ENCODE measurements at regions not wholly inside any gene's neighbourhood (a gene's known extent, or its start where the extent isn't known, plus 50 kb on each side); places are given as distances from the start of the nearest gene placed in this dataset.
"Not testable (repeated sequence)": the region's sequence is repeated elsewhere in the genome, so short reads cannot be mapped to it uniquely, and the experiment has no call there.

GRCh38 chr2:61671561-61672315 is 133.6 kb upstream of the XPO1 start:
- no peak for DNase-seq

- DNase-seq = no peak
These were observed 132.7 kb upstream of the XPO1 start for GRCh38 chr2:61670591-61671501.

DNA sequence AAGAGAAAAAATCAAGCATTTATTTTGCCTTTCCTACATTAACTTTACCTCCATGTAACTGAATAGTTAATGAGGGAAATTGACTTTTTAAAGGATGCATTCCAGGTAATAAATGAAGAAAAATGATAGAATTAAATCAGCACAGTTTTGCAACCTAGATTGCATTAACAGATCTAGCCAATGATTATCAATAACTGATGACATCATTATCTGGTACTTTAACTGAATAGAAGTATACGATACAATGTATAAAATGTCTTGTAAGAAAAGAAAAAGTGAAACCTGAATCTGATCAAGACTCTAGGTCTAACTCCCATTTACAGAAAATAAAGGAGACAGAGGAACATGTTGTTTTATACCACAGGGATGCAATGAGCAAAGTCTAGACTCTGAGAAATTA is 126.0 kb upstream of the XPO1 start:
- DNase-seq = no peak

DNA sequence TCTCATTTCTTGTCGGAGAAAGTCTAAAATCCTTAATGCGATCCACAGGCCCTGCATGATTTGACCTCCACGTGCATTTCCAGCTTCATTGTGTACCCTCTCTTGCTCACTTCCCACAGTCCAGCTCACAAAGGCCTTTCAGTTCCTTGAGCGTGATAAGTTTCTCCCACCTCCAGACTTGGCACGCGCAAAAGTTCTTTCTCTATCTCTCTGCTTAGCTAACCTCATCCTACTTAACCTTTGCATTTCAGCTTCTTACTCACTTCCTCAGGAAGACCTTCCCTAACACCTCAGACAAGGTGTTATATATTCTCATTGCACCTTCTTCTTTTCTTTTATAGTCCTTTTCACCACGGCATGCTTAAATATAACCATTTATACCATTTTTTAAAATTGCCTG is 124.8 kb upstream of the XPO1 start:
- no peak for DNase-seq

DNA sequence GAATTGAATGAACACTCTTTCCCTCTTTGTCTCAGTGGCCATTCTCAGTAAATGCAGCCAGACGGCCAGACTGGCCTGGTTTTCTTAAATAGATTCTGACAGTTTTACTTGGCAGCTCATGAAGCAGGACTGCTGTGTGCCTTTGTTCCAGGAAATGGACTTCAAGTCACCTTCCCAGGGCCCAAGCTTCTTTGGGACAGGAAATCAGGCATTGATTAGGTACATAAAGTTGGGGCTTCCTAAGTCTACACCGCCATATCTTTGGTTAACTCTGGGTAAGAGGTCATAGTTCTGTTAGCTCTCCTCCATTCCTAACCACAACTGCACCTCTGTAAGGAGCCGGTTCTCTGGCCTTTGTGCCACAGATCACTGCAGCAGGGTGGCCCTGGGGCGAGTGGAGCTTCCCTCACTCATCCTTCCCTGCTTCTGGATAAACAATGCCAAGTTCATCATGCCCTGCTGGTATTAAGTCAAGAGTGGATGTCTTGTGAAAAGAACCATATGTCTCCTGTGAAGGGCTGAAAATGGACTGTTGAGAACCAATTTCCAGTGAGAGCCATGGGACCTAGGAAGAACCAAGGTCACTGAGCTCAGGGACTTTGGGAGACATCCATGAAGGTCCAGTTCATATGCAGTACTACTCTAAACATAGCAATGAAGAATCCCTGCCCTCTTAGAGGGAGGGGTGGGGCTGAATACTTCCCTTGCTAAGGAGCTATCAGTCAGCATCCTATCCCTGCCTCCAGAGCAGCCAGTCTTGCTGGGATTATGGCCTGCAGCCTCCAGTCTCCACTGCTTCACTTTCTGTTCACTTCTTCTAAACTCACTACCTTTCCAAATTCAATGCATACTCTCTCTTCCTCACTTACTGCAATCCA is 122.6 kb upstream of the XPO1 start:
- DNase-seq = no peak

- DNase-seq = peak; percentile 49
These were observed 121.0 kb upstream of the XPO1 start for GRCh38 chr2:61658841-61659780.

DNA sequence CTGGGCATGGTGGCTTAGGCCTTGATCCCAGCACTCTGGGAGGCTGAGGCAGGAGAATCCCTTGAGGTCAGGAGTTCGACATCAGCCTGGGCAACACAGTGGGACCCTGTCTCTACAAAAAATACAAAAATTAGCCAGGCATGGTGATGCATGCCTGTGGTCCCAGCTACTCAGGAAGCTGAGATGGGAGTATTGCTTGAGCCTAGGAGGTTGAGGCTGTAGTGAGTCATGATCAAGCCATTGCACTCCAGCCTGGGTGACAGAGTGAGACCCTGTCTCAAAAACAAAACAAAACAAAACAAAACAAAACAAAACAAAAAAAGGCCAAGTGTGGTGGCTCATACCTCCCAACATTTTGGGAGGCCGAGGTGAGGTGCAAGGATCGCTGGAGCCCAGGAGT is 111.8 kb upstream of the XPO1 start:
- DNase-seq = peak; percentile 23

- no peak for DNase-seq
These were observed 110.9 kb upstream of the XPO1 start for GRCh38 chr2:61649021-61649420.

GRCh38 chr2:61647044-61647443 is 108.9 kb upstream of the XPO1 start:
- DNase-seq = no peak

- peak; percentile 87 for DNase-seq
These were observed 107.8 kb upstream of the XPO1 start for GRCh38 chr2:61645911-61646310.

DNA sequence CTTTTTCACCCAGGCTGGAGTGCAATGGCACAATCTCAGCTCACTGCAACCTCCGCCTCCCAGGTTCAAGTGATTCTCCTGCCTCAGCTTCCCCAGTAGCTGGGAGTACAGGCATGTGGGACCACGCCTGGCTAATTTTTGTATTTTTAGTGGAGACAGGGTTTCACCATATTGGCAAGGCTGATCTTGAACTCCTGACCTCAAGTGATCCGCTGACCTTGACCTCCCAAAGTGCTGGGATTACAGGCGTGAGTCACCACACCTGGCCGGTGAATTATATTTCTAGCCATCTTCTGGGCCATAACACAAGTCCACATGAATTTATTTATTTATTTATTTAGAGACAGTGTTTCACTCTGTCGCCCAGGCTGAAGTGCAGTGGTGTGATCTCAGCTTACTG is 105.0 kb upstream of the XPO1 start:
- DNase-seq = not testable (repeated sequence)

GRCh38 chr2:61640406-61640805 is 102.2 kb upstream of the XPO1 start:
- peak; percentile 14 for DNase-seq

- DNase-seq = no peak
These were observed 101.6 kb upstream of the XPO1 start for GRCh38 chr2:61639721-61640120.

- no peak for DNase-seq
These were observed 98.5 kb upstream of the XPO1 start for GRCh38 chr2:61636686-61637085.

GRCh38 chr2:61634512-61634911 is 96.4 kb upstream of the XPO1 start:
- no peak for DNase-seq

DNA sequence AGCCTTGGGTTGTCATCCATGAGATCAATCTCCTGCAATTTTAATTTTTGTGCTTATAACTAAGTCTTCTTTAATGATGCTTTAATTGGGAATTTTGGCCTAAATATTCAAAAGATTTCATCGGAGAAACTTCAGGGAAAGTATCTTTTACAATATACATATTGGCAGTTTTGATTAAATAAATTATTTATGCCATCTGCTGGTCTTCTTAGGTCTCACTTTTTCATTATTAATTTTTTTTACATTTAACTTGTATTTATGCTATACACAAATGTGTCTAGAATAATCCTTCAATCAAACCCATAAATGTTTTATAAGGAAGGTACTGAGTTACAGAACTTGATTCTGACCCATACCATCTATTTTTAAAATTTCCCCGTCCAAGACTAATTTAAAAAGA is 95.1 kb upstream of the XPO1 start:
- no peak for DNase-seq

GRCh38 chr2:61632276-61633169 is 94.4 kb upstream of the XPO1 start:
- peak; percentile 29 for DNase-seq

- no peak for DNase-seq
These were observed 93.2 kb upstream of the XPO1 start for GRCh38 chr2:61631321-61631720.

DNA sequence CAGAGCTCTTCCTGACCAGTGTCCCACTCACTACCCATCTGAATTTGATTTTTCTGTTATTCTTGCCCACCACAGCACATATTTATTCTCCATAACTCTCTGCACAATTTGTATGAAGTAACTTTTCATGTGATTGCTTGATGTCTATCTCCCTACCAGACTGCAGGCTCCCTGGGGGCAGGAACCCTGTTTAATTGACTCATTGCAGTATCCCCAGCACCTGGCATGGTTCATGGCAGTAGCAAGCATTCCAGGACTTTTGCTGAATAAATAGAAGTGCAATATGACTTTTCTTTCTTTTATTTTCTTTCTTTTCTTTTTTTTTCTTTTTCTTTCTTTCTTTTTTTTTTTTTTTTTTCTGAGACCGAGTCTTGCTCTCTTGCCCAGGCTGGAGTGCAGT is 88.7 kb upstream of the XPO1 start:
- no peak for DNase-seq

DNA sequence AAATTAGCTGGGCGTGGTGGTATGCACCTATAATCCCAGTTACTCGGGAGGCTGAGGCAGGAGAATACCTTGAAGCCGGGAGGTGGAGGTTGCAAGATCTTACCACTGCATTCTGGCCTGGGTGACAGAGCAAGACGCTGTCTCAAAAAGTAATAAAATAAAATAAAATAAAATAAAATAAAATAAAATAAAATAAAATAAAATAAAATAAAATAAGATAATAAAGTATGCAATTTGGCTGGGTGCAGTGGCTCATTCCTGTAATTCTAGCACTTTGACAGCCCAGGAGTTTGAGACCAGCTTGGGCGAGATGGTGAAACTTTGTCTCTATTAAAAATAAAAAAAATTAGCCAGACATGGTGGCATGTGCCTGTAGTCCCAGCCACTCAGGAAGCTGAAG is 85.6 kb upstream of the XPO1 start:
- no peak for DNase-seq

Data from fibroblast of skin of scalp (primary cell).